H9 (cell line): ENCODE measurements at regions not wholly inside any gene's neighbourhood (a gene's known extent, or its start where the extent isn't known, plus 50 kb on each side); places are given as distances from the start of the nearest gene placed in this dataset.

Experiments used
- DNase-seq: peaks from one replicate; pipeline ENCODE4 v3.0.0-alpha.2; 2017
- H2AFZ ChIP-seq: one replicate; pipeline ENCODE4 v1.6.1; 2013; ENCODE audit warnings: mild to moderate bottlenecking, low read length, control low read depth, moderate library complexity
- H2AK5ac ChIP-seq: 2 replicates; pipeline ENCODE4 v1.6.1; 2013; ENCODE audit warnings: low read length, control low read depth, mixed read lengths; ENCODE audit not compliant: insufficient read length
- H2BK120ac ChIP-seq: one replicate; pipeline ENCODE4 v1.6.1; 2013; ENCODE audit warnings: low read depth, mild to moderate bottlenecking, low read length, control low read depth, inconsistent platforms; ENCODE audit not compliant: poor library complexity, severe bottlenecking
- H2BK12ac ChIP-seq: 2 replicates; pipeline ENCODE4 v1.6.1; 2013; ENCODE audit warnings: low read length, control low read depth, mixed read lengths, low read depth; ENCODE audit not compliant: insufficient read length
- H2BK15ac ChIP-seq: 2 replicates; pipeline ENCODE4 v1.6.1; 2013; ENCODE audit warnings: low read depth, low read length, control low read depth
- H2BK20ac ChIP-seq: one replicate; pipeline ENCODE4 v1.6.1; 2013; ENCODE audit warnings: low read depth, mild to moderate bottlenecking, low read length, control low read depth, inconsistent platforms; ENCODE audit not compliant: poor library complexity, severe bottlenecking
- H2BK5ac ChIP-seq: 2 replicates; pipeline ENCODE4 v1.6.1; 2013; ENCODE audit warnings: low read length, control low read depth, mixed read lengths; ENCODE audit not compliant: insufficient read length
- H3K14ac ChIP-seq: 2 replicates; pipeline ENCODE4 v1.6.1; 2013; ENCODE audit warnings: low read length, control low read depth; ENCODE audit not compliant: insufficient read depth
- H3K18ac ChIP-seq: 2 replicates; pipeline ENCODE4 v1.6.1; 2013; ENCODE audit warnings: low read depth, mild to moderate bottlenecking, mixed read lengths, low read length, control low read depth; ENCODE audit not compliant: insufficient read length
- H3K23ac ChIP-seq: 2 replicates; pipeline ENCODE4 v1.6.1; 2013; ENCODE audit warnings: low read length, control low read depth, mixed read lengths, low read depth; ENCODE audit not compliant: insufficient read length
- H3K23me2 ChIP-seq: 2 replicates; pipeline ENCODE4 v1.6.1; 2013; ENCODE audit warnings: low read depth, mild to moderate bottlenecking, mixed read lengths, low read length, control low read depth; ENCODE audit not compliant: insufficient read length, poor library complexity, severe bottlenecking
- H3K27ac ChIP-seq: 2 replicates; pipeline ENCODE4 v1.5.1; 2013; ENCODE audit warnings: low read length, control low read depth, mixed read lengths, low read depth; ENCODE audit not compliant: insufficient read length
- H3K27me3 ChIP-seq: 2 replicates; pipeline ENCODE4 v1.6.1; 2013; ENCODE audit warnings: low read length, control low read depth, inconsistent platforms; ENCODE audit not compliant: insufficient read depth
- H3K4ac ChIP-seq: 2 replicates; pipeline ENCODE4 v1.6.1; 2013; ENCODE audit warnings: low read depth, mild to moderate bottlenecking, control low read depth, inconsistent platforms, low read length, moderate library complexity
- H3K4me1 ChIP-seq: 2 replicates; pipeline ENCODE4 v1.6.1; 2013; ENCODE audit warnings: low read length, control low read depth, inconsistent platforms; ENCODE audit not compliant: insufficient read depth
- H3K4me2 ChIP-seq: 2 replicates; pipeline ENCODE4 v1.6.1; 2013; ENCODE audit warnings: low read length, control low read depth, mixed read lengths; ENCODE audit not compliant: insufficient read length, insufficient read depth
- H3K56ac ChIP-seq: 2 replicates; pipeline ENCODE4 v1.6.1; 2013; ENCODE audit warnings: low read depth, mild to moderate bottlenecking, mixed read lengths, low read length, control low read depth; ENCODE audit not compliant: insufficient read length
- H3K79me1 ChIP-seq: 2 replicates; pipeline ENCODE4 v1.6.1; 2013; ENCODE audit warnings: low read depth, mild to moderate bottlenecking, moderate library complexity, low read length, control low read depth, inconsistent platforms; ENCODE audit not compliant: insufficient read depth, poor library complexity, severe bottlenecking
- H3K79me2 ChIP-seq: 2 replicates; pipeline ENCODE4 v1.6.1; 2013; ENCODE audit warnings: low read length, control low read depth, inconsistent platforms; ENCODE audit not compliant: insufficient read depth
- H3K9ac ChIP-seq: 2 replicates; pipeline ENCODE4 v1.6.1; 2013; ENCODE audit warnings: low read length, control low read depth, mixed read lengths; ENCODE audit not compliant: insufficient read length; ENCODE audit errors: extremely low read depth
- H3K9me3 ChIP-seq: one replicate; pipeline ENCODE4 v1.6.1; 2013; ENCODE audit warnings: low read depth, low read length, inconsistent platforms; ENCODE audit not compliant: control insufficient read depth
- H3T11ph ChIP-seq: one replicate; pipeline ENCODE4 v1.6.1; 2013; ENCODE audit warnings: mild to moderate bottlenecking, low read length, control low read depth, inconsistent platforms
- H4K20me1 ChIP-seq: one replicate; pipeline ENCODE4 v1.6.1; 2013; ENCODE audit not compliant: control insufficient read depth, insufficient read length, insufficient read depth
- H4K5ac ChIP-seq: 2 replicates; pipeline ENCODE4 v1.6.1; 2013; ENCODE audit warnings: low read depth, mild to moderate bottlenecking, mixed read lengths, low read length, control low read depth; ENCODE audit not compliant: insufficient read length
- H4K8ac ChIP-seq: replicated peaks from 2 replicates; pipeline ENCODE4 v1.6.1; 2013; ENCODE audit warnings: low read length, control low read depth, mixed read lengths, low read depth; ENCODE audit not compliant: insufficient read length
- H4K91ac ChIP-seq: 2 replicates; pipeline ENCODE4 v1.6.1; 2013; ENCODE audit warnings: low read depth, mild to moderate bottlenecking, moderate library complexity, mixed read lengths, low read length, control low read depth; ENCODE audit not compliant: insufficient read length
- H3K27ac Mint-ChIP-seq, 3 experiments: 2 replicates in 2 of 3; 3 replicates in 1 of 3; pipeline ENCODE4 v1.8.0; 2020 to 2021; ENCODE audit warnings: mixed read lengths in 3 of 3, mild to moderate bottlenecking in 1 of 3, moderate library complexity in 1 of 3
- H3K27me3 Mint-ChIP-seq: 2 replicates; pipeline ENCODE4 v1.8.0; 2021; ENCODE audit warnings: low read depth, mild to moderate bottlenecking, moderate library complexity, mixed read lengths
- H3K36me3 Mint-ChIP-seq, 3 experiments: 2 replicates in 2 of 3; 3 replicates in 1 of 3; pipeline ENCODE4 v1.8.0; 2020 to 2021; ENCODE audit warnings: low read depth in 3 of 3, mixed read lengths in 3 of 3; ENCODE audit not compliant: insufficient read depth in 1 of 3
- H3K4me1 Mint-ChIP-seq, 2 experiments: 2 replicates each; pipeline ENCODE4 v1.8.0; 2020; ENCODE audit warnings: mixed read lengths in 2 of 2
- H3K4me3 Mint-ChIP-seq, 2 experiments: 2 replicates in 1 of 2; 3 replicates in 1 of 2; pipeline ENCODE4 v1.8.0; 2020 to 2021; ENCODE audit warnings: mild to moderate bottlenecking in 2 of 2, mixed read lengths in 2 of 2, moderate library complexity in 1 of 2
- H3K9me3 Mint-ChIP-seq, 2 experiments: 2 replicates in 1 of 2; 3 replicates in 1 of 2; pipeline ENCODE4 v1.8.0; 2020; ENCODE audit warnings: mild to moderate bottlenecking in 2 of 2, mixed read lengths in 2 of 2, moderate library complexity in 1 of 2
- WGBS: extraction: QIAGEN DNeasy Blood & Tissue Kit; methylation state at CpG from one replicate; pipeline ENCODE4 v1.1.7; 2013; ENCODE audit warnings: missing lambda C conversion rate, low lambda C conversion rate, mixed read lengths; ENCODE audit not compliant: insufficient read length; ENCODE audit errors: extremely low coverage; 5-methylcytosine and 5-hydroxymethylcytosine counted together
- TF ChIP-seq, protein P1 (sequence below): fragments of 200-600 bp; sonication (generic); conservative IDR thresholded peaks from 3 replicates; pipeline ENCODE4 v1.8.0; 2021; ENCODE audit warnings: antibody characterized with exemption, mild to moderate bottlenecking

DNA sequence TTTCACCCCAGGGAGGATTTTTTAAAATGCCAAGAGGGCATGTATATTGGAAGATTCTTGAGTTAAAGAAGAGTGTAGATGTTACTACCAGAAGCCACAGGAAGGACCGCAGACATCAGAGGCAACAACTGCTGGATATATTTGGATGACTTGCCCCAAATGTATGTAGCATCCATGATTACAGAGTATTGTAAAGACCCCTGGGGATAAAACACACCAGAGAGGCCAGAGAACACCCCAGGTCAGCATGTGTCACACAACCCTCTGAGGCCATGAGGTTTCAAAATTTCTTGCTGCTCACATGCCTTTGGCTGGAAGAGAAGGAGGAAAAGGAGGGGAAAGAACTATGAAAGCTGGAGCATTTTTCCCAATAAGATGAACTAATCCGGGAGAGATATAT is 108.0 kb upstream of the LSM8 start:
- WGBS: no CpG with 5 or more reads among the region's 2 CpGs
- Histone ChIP-seq H3K4me1 (no peaks in the 10 kb centered on the region), H3K56ac (no peak overlapping the region), H3K27ac (no peak overlapping the region), H3K18ac (no peak overlapping the region), H3K4me2 (no peak overlapping the region), H4K91ac (no peak overlapping the region), H2BK15ac (no peak overlapping the region), H3K14ac (no peak overlapping the region), H2AFZ (no peak overlapping the region), H3K79me1 (no peaks in the 10 kb centered on the region), H2AK5ac (no peak overlapping the region), H4K5ac (no peak overlapping the region), H2BK120ac (no peak overlapping the region), H3K23me2 (no peaks in the 10 kb centered on the region), H3K9ac (no peak overlapping the region), H2BK20ac (no peak overlapping the region), H3K9me3 (no peaks in the 10 kb centered on the region), H3K79me2 (no peaks in the 10 kb centered on the region), H3K23ac (no peak overlapping the region), H2BK5ac (no peak overlapping the region), H4K20me1 (no peaks in the 10 kb centered on the region), H3T11ph (no peak overlapping the region), H3K27me3 (no peaks in the 10 kb centered on the region), H3K4ac (no peak overlapping the region), H2BK12ac (no peak overlapping the region), H4K8ac (no peak overlapping the region)
- H3K27me3 Mint-ChIP-seq: no peaks in the 10 kb centered on the region
- H3K9me3 Mint-ChIP-seq: no peaks in the 10 kb centered on the region
- TF ChIP-seq, protein P1, sequence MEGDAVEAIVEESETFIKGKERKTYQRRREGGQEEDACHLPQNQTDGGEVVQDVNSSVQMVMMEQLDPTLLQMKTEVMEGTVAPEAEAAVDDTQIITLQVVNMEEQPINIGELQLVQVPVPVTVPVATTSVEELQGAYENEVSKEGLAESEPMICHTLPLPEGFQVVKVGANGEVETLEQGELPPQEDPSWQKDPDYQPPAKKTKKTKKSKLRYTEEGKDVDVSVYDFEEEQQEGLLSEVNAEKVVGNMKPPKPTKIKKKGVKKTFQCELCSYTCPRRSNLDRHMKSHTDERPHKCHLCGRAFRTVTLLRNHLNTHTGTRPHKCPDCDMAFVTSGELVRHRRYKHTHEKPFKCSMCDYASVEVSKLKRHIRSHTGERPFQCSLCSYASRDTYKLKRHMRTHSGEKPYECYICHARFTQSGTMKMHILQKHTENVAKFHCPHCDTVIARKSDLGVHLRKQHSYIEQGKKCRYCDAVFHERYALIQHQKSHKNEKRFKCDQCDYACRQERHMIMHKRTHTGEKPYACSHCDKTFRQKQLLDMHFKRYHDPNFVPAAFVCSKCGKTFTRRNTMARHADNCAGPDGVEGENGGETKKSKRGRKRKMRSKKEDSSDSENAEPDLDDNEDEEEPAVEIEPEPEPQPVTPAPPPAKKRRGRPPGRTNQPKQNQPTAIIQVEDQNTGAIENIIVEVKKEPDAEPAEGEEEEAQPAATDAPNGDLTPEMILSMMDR: no peak
- H3K4me1 Mint-ChIP-seq: peaks cover 2 to 3% of the 10 kb centered on the region in 2 experiments; a peak in 2 of 4 replicates
- no peak for DNase-seq
- no peaks in the 10 kb centered on the region for H3K36me3 Mint-ChIP-seq
- H3K27ac Mint-ChIP-seq: peak overlapping the region in 1 of 3 experiments; percentile 10; a peak in 1 of 7 replicates
- no peak overlapping the region for H3K4me3 Mint-ChIP-seq
